SHP77 (cell line): ENCODE measurements at regions not wholly inside any gene's neighbourhood (a gene's known extent, or its start where the extent isn't known, plus 50 kb on each side); places are given as distances from the start of the nearest gene placed in this dataset.
"Not testable (repeated sequence)": the region's sequence is repeated elsewhere in the genome, so short reads cannot be mapped to it uniquely, and the experiment has no call there.

Source experiments
- DNase-seq, 2 experiments: peaks; one replicate each; lab custom pipeline; 2025; lab: John Stamatoyannopoulos, UW

GRCh38 chr5:103745353-103746065 lies 182.9 kb upstream of the NUDT12 start:
- DNase-seq = no peak

GRCh38 chr5:103744159-103744558 lies 181.6 kb upstream of the NUDT12 start:
- DNase-seq = no peak

- DNase-seq = no peak
Observed at GRCh38 chr5:103743421-103743820, 180.8 kb upstream of the NUDT12 start.

GRCh38 chr5:103741984-103742383 lies 179.4 kb upstream of the NUDT12 start:
- no peak for DNase-seq

- not testable (repeated sequence) for DNase-seq
Observed at GRCh38 chr5:103736343-103736742, 173.8 kb upstream of the NUDT12 start.

GRCh38 chr5:103724271-103724670 lies 161.7 kb upstream of the NUDT12 start:
- no peak for DNase-seq

GRCh38 chr5:103721183-103721582 lies 158.6 kb upstream of the NUDT12 start:
- DNase-seq = no peak

GRCh38 chr5:103718108-103718507 lies 155.5 kb upstream of the NUDT12 start:
- no peak for DNase-seq

GRCh38 chr5:103708601-103709000 lies 146.0 kb upstream of the NUDT12 start:
- DNase-seq = no peak

GRCh38 chr5:103706939-103707682 lies 144.5 kb upstream of the NUDT12 start:
- no peak for DNase-seq

- DNase-seq = no peak
Observed at GRCh38 chr5:103703617-103704016, 141.0 kb upstream of the NUDT12 start.

GRCh38 chr5:103693517-103693916 lies 130.9 kb upstream of the NUDT12 start:
- DNase-seq = no peak

- DNase-seq = no peak
Observed at GRCh38 chr5:103690676-103691075, 128.1 kb upstream of the NUDT12 start.

- DNase-seq = no peak
Observed at GRCh38 chr5:103679873-103680272, 117.3 kb upstream of the NUDT12 start.

GRCh38 chr5:103676198-103676597 lies 113.6 kb upstream of the NUDT12 start:
- not testable (repeated sequence) for DNase-seq

GRCh38 chr5:103674739-103675138 lies 112.2 kb upstream of the NUDT12 start:
- DNase-seq = peak; percentile 72 to 81

- peak; percentile 92 to 97 for DNase-seq
Observed at GRCh38 chr5:103674251-103674650, 111.7 kb upstream of the NUDT12 start.

GRCh38 chr5:103669615-103670014 lies 107.0 kb upstream of the NUDT12 start:
- DNase-seq = peak; percentile 96

GRCh38 chr5:103668281-103668680 lies 105.7 kb upstream of the NUDT12 start:
- DNase-seq = no peak

- no peak for DNase-seq
Observed at GRCh38 chr5:103667068-103667467, 104.5 kb upstream of the NUDT12 start.

GRCh38 chr5:103657301-103657700 lies 94.7 kb upstream of the NUDT12 start:
- DNase-seq = no peak

GRCh38 chr5:103648086-103648485 lies 85.5 kb upstream of the NUDT12 start:
- no peak for DNase-seq
